HEK293 (cell line): ENCODE measurements at regions not wholly inside any gene's neighbourhood (a gene's known extent, or its start where the extent isn't known, plus 50 kb on each side); places are given as distances from the start of the nearest gene placed in this dataset.
A peak's percentile ranks its signal among the peaks of the same experiment; 100 is the strongest.
"Not testable (repeated sequence)": the region's sequence is repeated elsewhere in the genome, so short reads cannot be mapped to it uniquely, and the experiment has no call there.

Experiments
- CTCF ChIA-PET: fragments of 350-600 bp; formaldehyde crosslinking; extraction: SDS; loops from one replicate; lab custom pipeline; 2021; ENCODE audit warnings: antibody characterized with exemption; lab: Yijun Ruan, JAX
- POLR2A ChIA-PET: fragments of 300-600 bp; formaldehyde crosslinking; extraction: SDS; loops from one replicate; lab custom pipeline; 2020; ENCODE audit warnings: antibody characterized with exemption, inconsistent platforms; lab: Yijun Ruan, JAX
- H3K27ac ChIP-seq: fragments of 200-500 bp; sonication (Bioruptor generic); 2 replicates; pipeline ENCODE4 v1.5.1; 2014; ENCODE audit warnings: low read depth, low read length, control low read depth, inconsistent platforms; ENCODE audit errors: extremely low read depth
- H3K36me3 ChIP-seq, 2 experiments: fragments of 200-500 bp in 1 of 2; sonication (Bioruptor generic) in 1 of 2; 1 replicate in 1 of 2; 2 replicates in 1 of 2; pipeline ENCODE4 v1.5.1; 2014 to 2017; ENCODE audit warnings: inconsistent platforms in 2 of 2, low read length in 2 of 2; ENCODE audit not compliant: control insufficient read depth in 2 of 2, insufficient read depth in 1 of 2
- H3K4me1 ChIP-seq: fragments of 200-500 bp; sonication (Bioruptor generic); 2 replicates; pipeline ENCODE4 v1.5.1; 2014; ENCODE audit warnings: mild to moderate bottlenecking, low read length, inconsistent platforms; ENCODE audit not compliant: control insufficient read depth, insufficient read depth
- H3K4me3 ChIP-seq: 2 replicates; pipeline ENCODE4 v1.5.1; 2011; ENCODE audit warnings: low read depth, mild to moderate bottlenecking, control low read depth, low read length, moderate library complexity
- H3K9me3 ChIP-seq: fragments of 200-500 bp; sonication (Bioruptor generic); 2 replicates; pipeline ENCODE4 v1.5.1; 2014; ENCODE audit warnings: low read depth, low read length, inconsistent platforms; ENCODE audit not compliant: control insufficient read depth, insufficient read depth
- GLI2 ChIP-seq: fragments of 450-650 bp; formaldehyde crosslinking; IDR thresholded peaks from 2 replicates; pipeline ENCODE4; 2017; ENCODE audit warnings: missing biosample characterization, missing genetic modification characterization, low read depth, borderline replicate concordance
- GLIS2 ChIP-seq: fragments of 450-650 bp; formaldehyde crosslinking; IDR thresholded peaks from 2 replicates; pipeline ENCODE4 v1.5.1; 2016; ENCODE audit warnings: missing biosample characterization, missing genetic modification characterization
- IKZF3 ChIP-seq: fragments of 450-650 bp; IDR thresholded peaks from 2 replicates; pipeline ENCODE4 v1.5.0; 2018; ENCODE audit warnings: missing biosample characterization, mild to moderate bottlenecking, missing genetic modification characterization, moderate library complexity
- PRDM4 ChIP-seq: fragments of 450-650 bp; formaldehyde crosslinking; IDR thresholded peaks from 2 replicates; pipeline ENCODE4 v1.5.1; 2017; ENCODE audit warnings: missing biosample characterization, missing genetic modification characterization
- WT1 ChIP-seq: fragments of 450-650 bp; formaldehyde crosslinking; IDR thresholded peaks from 2 replicates; pipeline ENCODE4 v1.5.1; 2016; ENCODE audit warnings: missing biosample characterization, missing genetic modification characterization
- ZFHX2 ChIP-seq: fragments of 450-650 bp; formaldehyde crosslinking; conservative IDR thresholded peaks from 2 replicates; pipeline ENCODE4 v1.5.1; 2016; ENCODE audit warnings: missing biosample characterization, missing genetic modification characterization
- ZFP41 ChIP-seq: fragments of 450-650 bp; formaldehyde crosslinking; IDR thresholded peaks from 2 replicates; pipeline ENCODE4 v1.5.1; 2016; ENCODE audit warnings: missing biosample characterization, missing genetic modification characterization, borderline replicate concordance
- ZNF112 ChIP-seq: fragments of 450-650 bp; formaldehyde crosslinking; IDR thresholded peaks from 2 replicates; pipeline ENCODE4 v1.5.0; 2017; ENCODE audit warnings: missing biosample characterization, missing genetic modification characterization
- ZNF140 ChIP-seq: fragments of 450-650 bp; formaldehyde crosslinking; IDR thresholded peaks from 2 replicates; pipeline ENCODE4 v1.5.1; 2016; ENCODE audit warnings: missing biosample characterization, missing genetic modification characterization
- ZNF155 ChIP-seq: fragments of 450-650 bp; formaldehyde crosslinking; IDR thresholded peaks from 2 replicates; pipeline ENCODE4 v1.5.1; 2016; ENCODE audit warnings: missing biosample characterization, missing genetic modification characterization
- ZNF221 ChIP-seq: fragments of 450-650 bp; formaldehyde crosslinking; IDR thresholded peaks from 2 replicates; pipeline ENCODE4 v1.5.1; 2017; ENCODE audit warnings: missing biosample characterization, missing genetic modification characterization, borderline replicate concordance
- ZNF324 ChIP-seq: fragments of 450-650 bp; formaldehyde crosslinking; IDR thresholded peaks from 2 replicates; pipeline ENCODE4 v1.5.1; 2016; ENCODE audit warnings: missing biosample characterization, missing genetic modification characterization
- ZNF354C ChIP-seq: fragments of 450-650 bp; formaldehyde crosslinking; IDR thresholded peaks from 2 replicates; pipeline ENCODE4 v1.5.1; 2016; ENCODE audit warnings: missing biosample characterization, missing genetic modification characterization, low read depth, borderline replicate concordance
- ZNF366 ChIP-seq: fragments of 450-650 bp; formaldehyde crosslinking; conservative IDR thresholded peaks from 2 replicates; pipeline ENCODE4 v1.5.1; 2016; ENCODE audit warnings: missing biosample characterization, missing genetic modification characterization
- ZNF416 ChIP-seq: fragments of 450-650 bp; formaldehyde crosslinking; IDR thresholded peaks from 2 replicates; pipeline ENCODE4 v1.5.1; 2016; ENCODE audit warnings: missing biosample characterization, missing genetic modification characterization
- ZNF585B ChIP-seq: fragments of 450-650 bp; formaldehyde crosslinking; IDR thresholded peaks from 2 replicates; pipeline ENCODE4 v1.5.1; 2016; ENCODE audit warnings: missing biosample characterization, missing genetic modification characterization
- ZNF610 ChIP-seq: fragments of 450-650 bp; formaldehyde crosslinking; IDR thresholded peaks from 2 replicates; pipeline ENCODE4 v1.5.1; 2016; ENCODE audit warnings: missing biosample characterization, missing genetic modification characterization, borderline replicate concordance
- ZNF704 ChIP-seq: fragments of 450-650 bp; formaldehyde crosslinking; IDR thresholded peaks from 2 replicates; pipeline ENCODE4 v1.5.1; 2016; ENCODE audit warnings: missing biosample characterization, missing genetic modification characterization
- ZNF843 ChIP-seq: fragments of 450-650 bp; formaldehyde crosslinking; IDR thresholded peaks from 2 replicates; pipeline ENCODE4 v1.5.1; 2016; ENCODE audit warnings: missing biosample characterization, missing genetic modification characterization

GRCh38 chr6:168188369-168189199, 109.6 kb upstream of the FRMD1 start:
- Histone ChIP-seq H3K4me3 (no peak overlapping the region), H3K27ac (no peak overlapping the region), H3K9me3 (no peaks in the 10 kb centered on the region), H3K4me1 (0 out of 2 replicates have a peak, but pooled peaks cover 2% of the 10 kb centered on the region), H3K36me3 (no peaks in the 10 kb centered on the region)
- POLR2A ChIA-PET: no interaction called here
- TF ChIP-seq ZFP41 (tag by site-specific recombination) (no peak), ZNF366 (no peak), PRDM4 (tag by site-specific recombination) (no peak), ZNF112 (tag by site-specific recombination) (no peak), ZNF354C (tag by site-specific recombination) (no peak), ZNF585B (no peak), ZNF843 (tag by site-specific recombination) (no peak), ZNF610 (tag by site-specific recombination) (no peak)
- CTCF ChIA-PET: interaction anchor here (0.5 to 1.3 kb wide), 3 partner anchors 30 to 1161 kb away, joined by 3 to 5 read pairs (median 4); no protein-coding TSS in a partner anchor

- Histone ChIP-seq H3K4me1 (no peaks in the 10 kb centered on the region), H3K36me3 (no peaks in the 10 kb centered on the region), H3K9me3 (no peaks in the 10 kb centered on the region), H3K4me3 (no peak overlapping the region), H3K27ac (no peak overlapping the region)
- POLR2A ChIA-PET: no interaction called here
- CTCF ChIA-PET: no interaction called here
- TF ChIP-seq ZNF416 (tag by site-specific recombination) (no peak), ZNF585B (peak; percentile 86)
Observed at GRCh38 chr6:168186438-168186837, 107.4 kb upstream of the FRMD1 start.

GRCh38 chr6:168186018-168186417, 107.0 kb upstream of the FRMD1 start:
- H3K27ac ChIP-seq, H3K4me1 ChIP-seq, H3K4me3 ChIP-seq, H3K9me3 ChIP-seq, POLR2A ChIA-PET, H3K36me3 ChIP-seq, CTCF ChIA-PET: not testable (repeated sequence)

- H3K4me3 ChIP-seq: no peak overlapping the region
- H3K9me3 ChIP-seq: no peaks in the 10 kb centered on the region
- POLR2A ChIA-PET: no interaction called here
- H3K36me3 ChIP-seq: no peaks in the 10 kb centered on the region
- no peaks in the 10 kb centered on the region for H3K4me1 ChIP-seq
- TF ChIP-seq GLIS2 (tag by site-specific recombination): no peak
- no peak for TF ChIP-seq WT1
- TF ChIP-seq IKZF3: no peak
- TF ChIP-seq GLI2: no peak
- TF ChIP-seq ZFHX2 (tag by site-specific recombination): no peak
- no peak for TF ChIP-seq ZNF221 (tag by site-specific recombination)
- TF ChIP-seq ZNF140 (tag by site-specific recombination): no peak
- TF ChIP-seq ZNF324: no peak
- TF ChIP-seq ZNF155 (tag by site-specific recombination): no peak
- TF ChIP-seq ZNF704 (tag by site-specific recombination): no peak
- H3K27ac ChIP-seq: no peak overlapping the region
- CTCF ChIA-PET: interaction anchor here (1.5 kb wide), 1 partner anchor 15 kb away, joined by 4 read pairs; no protein-coding TSS in a partner anchor
Observed at GRCh38 chr6:168184701-168185100, 105.7 kb upstream of the FRMD1 start.
